H54 (cell line): ENCODE measurements at regions not wholly inside any gene's neighbourhood (a gene's known extent, or its start where the extent isn't known, plus 50 kb on each side); places are given as distances from the start of the nearest gene placed in this dataset.
"Not testable (repeated sequence)": the region's sequence is repeated elsewhere in the genome, so short reads cannot be mapped to it uniquely, and the experiment has no call there.

Source experiments
- DNase-seq: peaks from one replicate; pipeline ENCODE4 v3.0.0; 2011; ENCODE audit warnings: low spot score, mixed read lengths; ENCODE audit not compliant: insufficient read length
- FAIRE-seq: peaks from 3 replicates; lab custom pipeline; 2011; peaks lifted over from hg19 to GRCh38; lab: Jason Lieb, UNC
- POLR2A ChIP-seq: IDR thresholded peaks from 2 replicates; pipeline ENCODE4 v1.6.1; 2011; ENCODE audit warnings: low read depth, mild to moderate bottlenecking, low read length

- TF ChIP-seq POLR2A, result no peak
- peak; percentile 24 for DNase-seq
- FAIRE-seq, result peak; percentile 15
These were observed 78.0 kb upstream of the SLC25A36 start for GRCh38 chr3:140863580-140864009.

GRCh38 chr3:140870351-140870750 is 71.3 kb upstream of the SLC25A36 start:
- FAIRE-seq (no peak), DNase-seq (no peak)
- TF ChIP-seq POLR2A, result no peak

GRCh38 chr3:140871022-140871421 is 70.6 kb upstream of the SLC25A36 start:
- FAIRE-seq, result no peak
- DNase-seq, result no peak
- TF ChIP-seq POLR2A, result no peak

GRCh38 chr3:140872165-140872564 is 69.5 kb upstream of the SLC25A36 start:
- not testable (repeated sequence) for DNase-seq, FAIRE-seq

- TF ChIP-seq POLR2A, result no peak
- DNase-seq (no peak), FAIRE-seq (no peak)
These were observed 58.1 kb upstream of the SLC25A36 start for GRCh38 chr3:140883428-140884040.

- not testable (repeated sequence) for DNase-seq, FAIRE-seq
These were observed 55.9 kb upstream of the SLC25A36 start for GRCh38 chr3:140885697-140886096.
